NOMO-1 (cell line): ENCODE measurements at regions not wholly inside any gene's neighbourhood (a gene's known extent, or its start where the extent isn't known, plus 50 kb on each side); places are given as distances from the start of the nearest gene placed in this dataset.
"Not testable (repeated sequence)": the region's sequence is repeated elsewhere in the genome, so short reads cannot be mapped to it uniquely, and the experiment has no call there.

ENCODE experiments used
- DNase-seq, 2 experiments: peaks; one replicate each; lab custom pipeline; 2025; ENCODE audit not compliant: unreplicated experiment in 2 of 2; lab: John Stamatoyannopoulos, UW

DNA sequence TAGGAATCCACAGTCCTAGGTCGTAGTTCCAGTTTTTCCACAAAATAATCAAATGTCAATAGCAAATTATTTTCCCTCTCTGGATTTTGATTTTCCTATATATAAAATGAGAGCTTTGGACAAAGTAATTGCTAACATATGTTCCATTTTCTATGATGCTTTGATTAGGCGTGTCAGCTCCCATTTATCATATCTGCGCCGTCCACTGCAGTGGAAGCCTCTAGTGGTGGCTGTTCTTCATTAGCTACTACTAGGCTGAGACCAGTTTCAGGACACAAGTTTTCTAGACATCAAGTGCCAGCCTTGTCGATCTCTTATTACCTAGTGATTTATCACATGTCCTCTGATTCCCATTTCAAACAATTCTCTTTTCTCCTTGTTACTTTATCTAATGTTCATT is 271.5 kb downstream of the TUSC7 start:
- no peak for DNase-seq

DNA sequence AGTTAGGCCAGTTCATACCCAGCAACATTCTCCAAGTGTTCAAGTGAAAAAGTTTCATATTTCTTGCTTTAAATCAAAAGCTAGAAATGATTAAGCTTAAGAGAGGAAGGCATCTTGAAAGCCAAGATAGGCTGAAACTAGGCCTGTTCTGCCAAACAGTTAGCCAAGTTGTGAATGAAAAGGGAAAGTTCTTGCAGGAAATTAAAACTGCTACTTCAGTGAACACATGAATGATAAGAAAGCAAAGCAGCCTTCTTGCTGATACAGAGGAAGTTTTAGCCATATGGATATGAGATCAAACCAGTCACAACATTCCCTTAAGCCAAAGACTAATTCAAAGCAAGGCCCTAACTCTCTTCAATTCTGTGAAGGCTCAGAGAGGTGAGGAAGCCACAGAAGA is 274.7 kb downstream of the TUSC7 start:
- DNase-seq, result no peak

DNA sequence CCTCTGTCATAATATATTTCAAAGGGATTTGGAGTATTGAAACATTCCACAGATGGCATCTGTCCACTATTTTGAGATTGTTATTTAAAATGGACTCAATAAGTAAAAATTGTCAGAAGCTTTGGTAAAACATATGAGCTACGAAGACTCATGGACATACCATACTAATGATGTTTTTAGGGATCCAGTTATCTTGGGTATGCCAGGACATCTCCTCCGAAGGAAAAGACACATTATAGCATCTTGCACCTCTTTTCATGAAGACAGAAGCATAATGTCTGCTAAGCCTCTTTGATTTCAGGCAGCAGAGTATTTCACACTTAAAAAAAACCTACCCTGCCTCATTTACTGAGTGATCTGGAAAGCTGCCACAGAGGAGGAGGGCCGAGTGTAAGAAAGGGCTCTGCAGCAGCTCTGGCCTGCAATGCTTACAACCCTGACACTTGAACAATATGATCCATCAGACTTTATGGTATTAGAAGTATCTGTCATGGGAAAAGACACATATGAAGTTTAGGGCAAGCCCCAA is 284.8 kb downstream of the TUSC7 start:
- DNase-seq, result no peak

DNA sequence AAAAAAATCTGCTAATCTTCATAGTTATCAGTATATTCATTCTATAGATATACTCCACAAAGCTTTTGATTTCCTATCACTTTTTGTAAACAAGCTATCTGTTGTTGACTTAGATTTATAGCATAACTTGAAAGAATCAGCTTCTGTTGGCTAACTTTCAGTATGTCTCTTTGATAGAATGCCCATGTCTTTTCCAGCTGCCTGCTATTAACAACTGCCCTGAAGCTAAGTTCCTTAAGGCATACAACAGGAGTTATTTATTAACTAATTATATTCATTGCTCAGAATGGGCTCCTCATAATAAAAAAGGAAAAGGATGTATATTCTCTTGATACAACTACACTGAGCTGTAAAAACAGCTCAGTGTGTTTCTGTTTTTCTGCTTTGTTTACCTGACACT is 293.9 kb downstream of the TUSC7 start:
- DNase-seq, result no peak

DNA sequence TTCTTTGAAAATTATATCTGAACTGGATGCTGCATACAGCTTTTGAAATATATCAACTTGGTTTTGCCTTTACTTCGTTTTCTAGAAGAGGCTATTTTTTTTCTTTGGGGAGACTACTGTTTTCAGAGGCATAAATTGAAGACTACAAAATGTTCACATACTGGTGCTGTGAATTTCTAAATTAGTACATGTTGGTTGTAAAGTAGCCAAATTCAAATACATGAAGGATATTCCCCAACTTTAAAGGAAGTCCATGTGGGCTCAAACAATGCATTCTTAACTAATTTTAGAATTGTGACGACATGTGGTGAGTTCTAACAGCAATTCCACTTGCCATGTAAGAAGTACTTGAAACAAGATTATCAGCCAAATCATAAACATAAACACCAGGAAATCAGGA is 295.7 kb downstream of the TUSC7 start:
- DNase-seq, result no peak

DNA sequence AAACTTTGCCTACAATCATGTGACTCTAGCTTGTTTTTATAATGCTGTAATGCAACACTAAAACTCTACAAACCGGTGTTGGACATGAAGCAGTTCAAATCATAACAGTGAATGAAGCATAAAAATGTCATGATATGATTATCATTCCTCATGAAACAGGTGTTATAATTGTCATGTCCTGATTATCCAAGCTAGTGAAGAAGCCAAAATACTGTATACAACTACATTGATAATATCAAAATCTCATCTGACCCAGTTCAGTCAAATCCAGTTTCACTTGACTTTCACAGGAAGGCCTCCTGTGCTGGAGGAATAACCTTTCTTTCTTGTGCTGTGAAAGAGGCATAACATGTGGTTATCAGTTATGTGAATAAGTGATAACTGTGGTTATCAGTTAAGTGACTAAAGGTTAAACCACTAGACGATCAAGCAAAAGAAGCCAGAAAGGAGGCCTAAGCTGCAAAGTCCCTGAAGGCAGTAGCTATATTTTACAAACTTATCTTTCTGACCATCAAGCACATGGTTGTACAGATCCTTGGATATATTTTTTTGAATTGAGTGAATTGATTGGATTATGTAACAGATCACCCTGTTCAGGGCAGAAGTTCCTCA is 296.4 kb downstream of the TUSC7 start:
- no peak for DNase-seq

DNA sequence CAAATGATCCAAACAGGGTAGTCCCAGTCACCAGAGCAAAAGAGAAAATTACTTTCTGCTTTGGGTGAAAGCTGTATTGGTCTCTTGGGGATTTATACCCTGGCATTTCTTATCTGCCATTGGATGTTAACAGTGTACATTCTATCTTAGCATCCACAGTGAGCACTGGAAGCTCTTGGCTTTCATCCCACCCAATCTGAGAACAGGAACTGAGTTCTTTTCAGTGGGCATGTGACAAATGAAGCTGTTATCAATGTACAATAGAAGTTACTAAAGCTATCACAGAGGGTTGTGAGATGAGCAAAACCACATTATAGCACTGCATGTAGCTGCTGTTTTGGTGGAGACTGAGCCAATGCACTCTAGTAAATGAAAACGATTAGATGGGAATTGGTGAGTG is 300.7 kb downstream of the TUSC7 start:
- DNase-seq, result no peak

DNA sequence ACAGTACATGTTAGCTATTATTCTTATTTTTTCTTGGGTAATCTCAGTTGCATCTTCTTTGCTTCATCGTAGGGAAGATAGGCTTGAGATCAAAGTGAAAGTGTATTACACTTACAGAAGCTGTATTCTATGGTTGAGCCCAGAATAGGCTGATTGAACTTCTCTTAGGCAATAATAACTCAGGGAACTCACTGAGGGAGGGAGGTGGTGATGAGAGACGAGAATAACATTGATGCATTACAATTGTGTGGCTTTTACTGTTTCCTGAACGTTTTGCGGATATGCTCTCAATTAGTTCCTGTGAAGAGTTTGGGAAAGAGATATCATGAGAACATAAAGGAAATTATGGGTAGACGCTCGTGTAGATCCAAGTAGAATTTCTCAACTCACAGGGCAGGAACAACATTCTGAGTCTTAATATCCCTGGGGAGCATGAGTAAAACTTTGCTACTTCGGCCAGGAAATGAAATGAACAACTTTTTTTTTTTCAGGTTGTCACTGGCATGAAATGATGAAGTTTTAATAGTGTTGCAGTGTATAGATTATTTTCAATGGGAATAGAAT is 302.2 kb downstream of the TUSC7 start:
- no peak for DNase-seq

DNA sequence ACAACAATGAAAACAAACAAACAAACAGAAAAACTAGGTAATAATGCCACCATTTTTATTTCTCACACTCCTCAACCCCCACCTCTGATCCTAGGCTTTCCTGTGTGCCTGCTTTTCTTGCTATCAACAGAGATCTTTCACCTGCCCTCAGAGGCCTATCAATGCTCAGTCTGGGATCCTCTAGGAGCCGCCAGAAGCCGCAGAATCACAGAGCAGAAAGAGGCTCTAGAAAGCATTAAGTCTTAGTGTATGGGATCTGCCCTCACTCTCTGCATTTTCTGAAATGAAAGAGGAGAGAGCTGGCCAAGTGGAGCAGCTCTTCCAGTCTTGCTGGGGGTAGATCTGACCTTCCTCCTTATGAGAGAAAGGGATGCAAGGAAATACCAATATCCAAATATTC is 306.8 kb downstream of the TUSC7 start:
- peak in 1 of 2 experiments; percentile 1 for DNase-seq

DNA sequence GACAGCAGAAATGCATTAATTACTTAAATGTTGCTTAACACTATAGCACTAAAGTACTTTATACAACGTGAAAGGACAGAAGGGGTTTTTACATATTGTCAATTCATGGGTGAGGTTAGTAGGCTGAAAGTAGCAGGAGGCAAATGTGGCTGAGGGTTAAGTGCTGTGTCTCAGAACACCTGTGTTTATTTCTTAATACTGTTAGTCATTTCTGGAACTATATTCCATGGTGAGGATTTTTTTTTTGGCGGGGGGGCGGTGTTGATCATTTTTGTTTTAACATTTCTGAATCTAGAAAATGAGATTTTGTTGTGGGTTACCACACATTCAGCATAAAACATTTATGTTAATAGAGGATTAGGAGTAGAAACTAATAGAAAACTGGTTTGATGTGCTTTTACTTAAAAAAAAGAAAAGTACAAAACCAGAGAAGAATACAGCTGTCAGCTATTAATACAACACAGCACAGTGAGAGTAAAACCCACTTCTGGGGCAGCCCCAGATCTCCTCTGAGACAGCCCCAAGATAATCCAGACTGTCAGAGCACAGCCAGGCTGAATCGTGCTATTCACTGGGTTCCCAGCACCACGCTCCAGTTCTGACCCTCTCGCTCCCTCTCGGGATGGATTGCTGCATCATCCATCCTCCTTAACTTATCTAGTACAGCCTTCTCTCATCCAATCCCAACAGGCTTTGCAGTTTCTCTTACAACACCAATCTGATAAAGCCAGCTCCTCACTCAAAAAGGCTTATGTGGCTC is 307.7 kb downstream of the TUSC7 start:
- no peak for DNase-seq

DNA sequence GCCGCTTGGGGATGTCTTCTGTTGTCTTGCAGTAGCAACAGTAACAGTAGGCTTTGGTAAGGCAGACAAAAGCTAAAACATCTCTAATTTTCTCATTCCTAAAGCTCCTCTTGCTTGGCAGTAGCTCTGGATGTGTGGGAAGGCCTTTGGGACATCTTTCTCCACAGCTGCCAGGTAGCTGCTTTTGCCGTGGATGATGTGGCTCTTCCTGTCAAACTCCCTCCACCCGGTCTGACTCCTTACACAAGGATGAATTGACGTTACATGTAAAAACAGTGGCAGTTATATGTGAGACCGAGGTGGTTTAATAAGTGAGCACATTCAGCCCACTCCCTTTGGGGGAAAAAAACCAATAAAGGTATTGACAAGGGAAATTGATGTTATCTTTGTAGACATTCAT is 309.1 kb downstream of the TUSC7 start:
- DNase-seq, result no peak

DNA sequence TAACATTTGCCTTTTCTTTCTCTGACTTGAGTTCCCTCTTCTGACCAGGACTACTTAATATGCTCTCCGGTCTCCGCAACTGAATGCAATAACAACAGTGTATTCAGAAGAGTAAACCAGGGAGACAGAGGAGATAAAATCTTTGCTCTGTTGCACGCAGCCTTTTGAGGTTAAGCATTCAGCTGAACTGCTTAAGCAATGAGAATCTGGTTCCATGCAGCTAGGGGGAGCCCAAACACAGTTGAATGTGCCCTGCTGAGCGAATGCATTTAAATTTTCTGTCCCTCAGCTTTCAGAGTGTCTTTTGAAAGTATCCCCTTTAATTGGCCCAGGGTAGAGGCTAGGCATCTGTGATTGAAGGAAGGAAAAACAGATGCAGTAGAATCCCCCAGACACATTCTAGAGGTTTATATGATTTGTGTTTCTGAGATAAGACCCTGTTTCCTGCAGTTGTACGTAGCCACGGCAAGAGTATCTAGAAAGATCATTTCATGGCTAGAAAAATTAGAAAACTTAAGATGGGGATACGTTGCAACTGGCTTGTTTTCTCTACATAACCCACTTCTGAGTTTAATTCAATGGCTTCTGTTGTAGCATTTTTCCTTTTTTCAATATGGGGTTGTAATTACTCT is 309.6 kb downstream of the TUSC7 start:
- peak; percentile 67 to 73 for DNase-seq

DNA sequence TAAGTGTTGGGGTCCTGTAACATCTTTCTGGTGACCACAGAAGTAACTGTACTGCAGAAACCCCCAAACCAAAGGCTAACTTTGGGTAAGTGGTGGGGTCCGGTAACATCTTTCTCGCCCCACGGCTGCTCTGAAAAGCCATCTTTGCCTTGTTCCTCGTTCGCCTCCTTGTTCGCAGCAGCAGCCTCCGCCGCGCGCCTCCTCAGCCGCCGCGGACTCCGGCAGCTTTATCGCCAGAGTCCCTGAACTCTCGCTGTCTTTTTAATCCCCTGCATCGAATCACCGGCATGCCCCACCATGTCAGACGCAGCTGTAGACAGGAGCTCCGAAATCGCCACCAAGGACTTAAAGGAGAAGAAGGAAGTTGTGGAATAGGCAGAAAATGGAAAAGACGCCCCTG is 316.8 kb downstream of the TUSC7 start:
- DNase-seq, result no peak

DNA sequence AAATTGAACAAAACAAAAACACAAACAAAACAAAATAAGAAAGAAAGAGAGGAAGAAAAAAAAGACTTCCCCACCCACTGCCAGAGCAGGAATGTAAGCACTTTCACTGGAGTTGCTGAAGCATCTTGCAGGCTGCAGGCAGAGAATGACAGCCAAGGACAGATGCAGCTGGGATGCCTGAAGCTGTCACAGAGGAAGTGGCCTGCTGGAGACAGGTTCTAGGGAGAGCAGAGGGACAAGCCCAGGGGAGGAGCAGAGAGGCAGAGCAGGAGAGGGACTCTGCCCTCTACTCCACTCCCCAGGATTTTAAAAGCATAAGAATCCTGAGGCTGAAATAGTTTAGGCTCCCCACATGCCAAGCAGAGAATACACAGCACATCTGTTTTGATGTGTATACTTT is 326.2 kb downstream of the TUSC7 start:
- no peak for DNase-seq

DNA sequence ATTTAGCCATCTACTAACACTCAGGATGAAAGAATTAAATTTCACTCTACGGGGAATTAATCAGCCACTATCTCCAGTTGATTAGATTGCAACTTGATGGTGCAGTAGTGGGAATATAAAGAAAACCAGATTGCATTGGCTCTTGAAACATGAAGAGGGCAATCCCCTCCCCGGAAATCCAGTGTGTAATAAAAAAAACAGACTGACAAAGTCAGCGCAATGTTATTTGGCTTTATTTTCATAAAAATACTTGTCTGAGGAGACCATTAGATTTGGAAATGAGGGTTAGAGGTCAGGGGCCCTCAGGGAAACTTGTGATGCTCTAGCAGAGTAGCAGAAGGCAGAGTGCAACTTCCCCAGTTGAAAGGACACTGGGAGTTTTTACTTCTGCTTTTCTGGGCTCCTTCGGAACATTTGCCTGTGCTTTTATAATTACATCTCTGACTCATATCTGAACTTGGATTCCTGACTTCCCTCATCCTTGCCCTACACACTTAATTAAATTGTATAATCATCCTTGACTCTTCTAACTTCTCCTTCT is 326.8 kb downstream of the TUSC7 start:
- peak; percentile 90 to 99 for DNase-seq

DNA sequence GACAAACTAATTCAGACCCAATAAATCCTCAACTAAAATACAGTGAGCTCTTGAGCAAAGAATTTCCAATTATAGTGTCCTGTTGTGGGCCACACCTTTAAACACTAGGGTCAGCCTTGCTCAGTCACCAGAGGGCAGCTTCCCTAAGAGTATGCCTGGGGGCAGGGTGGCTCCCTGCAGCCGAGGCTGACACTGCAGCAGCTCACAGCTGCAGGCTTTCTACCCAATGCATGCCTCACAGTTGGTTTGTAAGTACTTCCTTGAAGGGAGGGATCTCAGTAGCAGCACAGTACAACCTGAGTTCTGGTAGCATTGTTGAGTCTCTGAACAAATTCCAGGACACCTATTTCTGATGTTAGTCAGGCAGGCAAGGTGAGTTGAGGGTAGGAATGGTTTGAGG is 335.6 kb downstream of the TUSC7 start:
- DNase-seq, result peak; percentile 50 to 54

DNA sequence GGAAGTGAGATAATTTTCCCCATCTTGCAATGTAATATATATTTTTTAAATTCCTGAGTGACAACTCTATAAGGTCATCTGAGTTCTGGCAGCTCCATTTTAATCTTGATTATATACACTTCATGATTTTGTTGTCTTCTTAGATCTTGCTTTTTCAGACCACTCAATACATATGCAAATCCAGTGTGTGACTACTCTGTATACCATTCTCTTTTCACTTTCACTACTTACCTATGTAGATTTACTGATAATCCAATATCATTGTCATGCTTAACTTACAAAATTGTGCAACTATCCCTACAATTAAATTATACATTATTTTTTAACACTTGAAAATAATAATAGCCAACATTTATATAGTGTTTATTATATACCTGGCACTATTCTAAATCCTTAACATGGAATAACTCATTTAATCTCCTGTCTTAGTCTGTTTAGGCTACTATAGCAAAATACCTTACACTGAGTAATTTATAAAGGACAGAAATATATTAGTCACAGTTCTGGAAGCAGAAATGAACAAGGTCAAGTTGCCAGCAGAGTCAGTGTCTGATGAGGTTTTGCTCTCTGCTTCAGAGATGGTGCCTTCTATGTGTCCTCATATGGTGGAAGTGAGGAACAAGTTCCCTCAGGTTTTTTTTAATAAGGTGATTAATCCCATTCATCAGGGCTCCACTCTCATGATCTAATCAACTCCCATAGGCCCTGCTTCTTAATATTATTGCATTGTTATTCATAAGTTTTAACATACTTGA is 338.5 kb downstream of the TUSC7 start:
- no peak for DNase-seq

DNA sequence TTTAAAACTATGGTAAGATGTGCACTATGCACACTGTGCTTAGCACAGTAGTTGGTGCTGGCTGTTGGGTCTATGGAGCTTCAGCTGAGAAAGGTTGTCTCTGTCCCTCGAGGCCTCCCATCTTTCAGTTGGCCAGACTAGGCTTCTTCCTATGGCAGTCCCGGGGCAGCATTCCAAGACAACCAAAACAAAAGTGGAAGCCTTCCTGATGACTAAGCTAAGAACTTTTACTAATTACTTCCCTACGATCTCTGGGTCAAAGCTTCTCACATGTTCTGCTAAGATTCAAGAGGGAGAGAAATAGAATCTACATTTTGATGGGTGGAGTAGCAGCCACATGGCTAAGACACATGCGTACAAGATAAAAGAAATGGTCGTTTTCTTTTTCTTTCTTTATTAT is 342.8 kb downstream of the TUSC7 start:
- no peak for DNase-seq

DNA sequence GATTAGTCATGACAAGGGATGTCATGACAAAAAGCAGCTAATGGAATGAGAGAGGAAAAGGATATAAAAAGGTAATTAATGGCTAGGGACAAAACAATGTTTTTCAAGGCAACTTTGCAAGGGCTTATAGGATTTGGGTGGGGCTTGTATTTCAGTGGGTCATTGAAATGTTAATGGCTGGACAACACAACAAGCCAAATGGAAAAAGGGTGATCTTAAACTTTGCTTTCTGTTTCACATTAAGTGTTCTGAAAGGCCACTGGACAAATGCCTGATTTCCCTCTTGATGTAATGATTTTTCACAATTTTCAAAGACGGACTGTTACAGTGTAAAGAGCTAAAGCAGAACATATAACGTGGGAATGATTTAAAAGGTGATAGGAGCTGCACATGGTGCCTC is 345.0 kb downstream of the TUSC7 start:
- no peak for DNase-seq

DNA sequence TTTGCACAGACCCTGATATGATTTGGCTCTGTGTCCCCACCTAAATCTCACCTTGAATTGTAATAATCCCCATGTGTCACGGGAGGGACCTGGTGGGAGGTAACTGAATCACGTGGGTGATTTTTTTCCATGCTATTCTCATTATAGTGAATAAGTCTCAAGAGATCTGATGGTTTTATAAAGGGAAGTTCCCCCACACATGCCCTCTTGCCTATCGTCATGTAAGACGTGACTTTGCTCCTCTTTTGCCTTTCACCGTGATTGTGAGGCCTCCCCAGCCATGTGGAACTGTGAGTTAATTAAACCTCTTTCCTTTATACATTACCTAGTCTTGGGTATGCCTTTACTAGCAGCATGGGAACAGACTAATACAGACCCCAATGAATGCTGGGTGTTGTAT is 347.4 kb downstream of the TUSC7 start:
- not testable (repeated sequence) for DNase-seq
